Kidney (tissue), 13 donors: ENCODE measurements at regions not wholly inside any gene's neighbourhood (a gene's known extent, or its start where the extent isn't known, plus 50 kb on each side); places are given as distances from the start of the nearest gene placed in this dataset.

Source experiments
- DNase-seq, 5 donors: peaks; one replicate each; pipeline ENCODE4 v3.0.0-alpha.2; 2013 to 2020
- FAIRE-seq: peaks from 2 replicates; lab custom pipeline; 2012; peaks lifted over from hg19 to GRCh38; lab: Jason Lieb, UNC
- H3K27ac ChIP-seq, 2 donors: one replicate each; pipeline ENCODE4 v1.7.0; 2013; ENCODE audit warnings: low read depth in 2 of 2, low read length in 2 of 2, inconsistent platforms in 1 of 2
- H3K27me3 ChIP-seq: one replicate; pipeline ENCODE4 v1.7.1; 2013; ENCODE audit warnings: low read length, inconsistent platforms; ENCODE audit not compliant: control insufficient read depth, insufficient read depth
- H3K36me3 ChIP-seq, 3 donors: one replicate each; pipeline versions ENCODE4 v1.7.0 to v1.7.1; 2013; ENCODE audit warnings: low read length in 3 of 3, control low read depth in 1 of 3, inconsistent platforms in 1 of 3; ENCODE audit not compliant: insufficient read depth in 3 of 3, control insufficient read depth in 2 of 3
- H3K4me1 ChIP-seq, 3 donors: one replicate each; pipeline versions ENCODE4 v1.7.0 to v1.7.1; 2013; ENCODE audit warnings: low read length in 3 of 3, inconsistent platforms in 1 of 3, low read depth in 1 of 3; ENCODE audit not compliant: control insufficient read depth in 2 of 3, insufficient read depth in 2 of 3
- H3K4me3 ChIP-seq, 3 donors: one replicate each; pipeline versions ENCODE4 v1.7.0 to v1.8.1; 2013; ENCODE audit warnings: low read length in 3 of 3, control low read depth in 1 of 3, inconsistent platforms in 1 of 3
- H3K9ac ChIP-seq, 3 donors: one replicate each; pipeline versions ENCODE4 v1.7.0 to v1.7.1; 2013; ENCODE audit warnings: low read length in 3 of 3, control low read depth in 1 of 3, inconsistent platforms in 1 of 3
- H3K9me3 ChIP-seq, 3 donors: one replicate each; pipeline versions ENCODE4 v1.7.0 to v1.7.1; 2013; ENCODE audit warnings: low read length in 3 of 3, control low read depth in 1 of 3, inconsistent platforms in 1 of 3; ENCODE audit not compliant: control insufficient read depth in 2 of 3, insufficient read depth in 1 of 3
- intact Hi-C: fragments of 100-400 bp; cut with DNase I; formaldehyde crosslinking; loops from one replicate; pipeline ENCODE4 v1.11.1; 2022
- TF ChIP-seq, protein P1 (sequence below): IDR thresholded peaks from 3 replicates; pipeline ENCODE4 v1.5.1; 2012; ENCODE audit warnings: mild to moderate bottlenecking, moderate library complexity, borderline replicate concordance; ENCODE audit not compliant: insufficient read depth; ENCODE audit errors: extremely low read depth
- donor health status: control.
- donor health status: control.
- donor health status: control.
- donor health status: control.
- donor health status: control.
- donor health status: DM: yes; HTN: yes; CAD: no.
- donor health status: Normal renal cell carcinoma (clear cell type).

DNA sequence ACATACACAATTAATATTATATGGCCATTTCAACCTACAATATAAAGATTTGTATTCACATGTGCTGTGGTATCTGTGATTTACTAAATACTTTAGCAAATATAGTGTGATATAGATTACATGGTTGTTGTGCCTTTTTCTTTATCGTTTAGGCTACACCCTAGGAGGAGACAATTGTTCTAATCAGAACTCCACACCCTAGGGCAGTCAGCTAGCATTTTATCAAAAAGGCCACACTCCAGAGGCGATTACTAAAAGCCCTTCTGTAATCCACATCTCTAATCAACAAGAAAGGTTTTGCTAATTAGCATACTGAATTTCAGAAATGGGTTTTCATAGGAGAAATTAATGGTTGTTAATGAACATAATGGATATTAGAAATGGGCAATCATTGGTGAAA is 319.5 kb upstream of the NOCT start:
- Histone ChIP-seq H3K4me3 (no peak overlapping the region), H3K9ac (no peak overlapping the region), H3K27me3 (no peaks in the 10 kb centered on the region), H3K4me1 (no peaks in the 10 kb centered on the region), H3K9me3 (no peaks in the 10 kb centered on the region), H3K36me3 (no peaks in the 10 kb centered on the region), H3K27ac (no peak overlapping the region)
- intact Hi-C loops: no loop called here
- DNase-seq: no peak
- TF ChIP-seq, protein P1, sequence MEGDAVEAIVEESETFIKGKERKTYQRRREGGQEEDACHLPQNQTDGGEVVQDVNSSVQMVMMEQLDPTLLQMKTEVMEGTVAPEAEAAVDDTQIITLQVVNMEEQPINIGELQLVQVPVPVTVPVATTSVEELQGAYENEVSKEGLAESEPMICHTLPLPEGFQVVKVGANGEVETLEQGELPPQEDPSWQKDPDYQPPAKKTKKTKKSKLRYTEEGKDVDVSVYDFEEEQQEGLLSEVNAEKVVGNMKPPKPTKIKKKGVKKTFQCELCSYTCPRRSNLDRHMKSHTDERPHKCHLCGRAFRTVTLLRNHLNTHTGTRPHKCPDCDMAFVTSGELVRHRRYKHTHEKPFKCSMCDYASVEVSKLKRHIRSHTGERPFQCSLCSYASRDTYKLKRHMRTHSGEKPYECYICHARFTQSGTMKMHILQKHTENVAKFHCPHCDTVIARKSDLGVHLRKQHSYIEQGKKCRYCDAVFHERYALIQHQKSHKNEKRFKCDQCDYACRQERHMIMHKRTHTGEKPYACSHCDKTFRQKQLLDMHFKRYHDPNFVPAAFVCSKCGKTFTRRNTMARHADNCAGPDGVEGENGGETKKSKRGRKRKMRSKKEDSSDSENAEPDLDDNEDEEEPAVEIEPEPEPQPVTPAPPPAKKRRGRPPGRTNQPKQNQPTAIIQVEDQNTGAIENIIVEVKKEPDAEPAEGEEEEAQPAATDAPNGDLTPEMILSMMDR: no peak
- FAIRE-seq: no peak

GRCh38 chr4:138693526-138693925 is 322.1 kb upstream of the NOCT start:
- DNase-seq: no peak

DNA sequence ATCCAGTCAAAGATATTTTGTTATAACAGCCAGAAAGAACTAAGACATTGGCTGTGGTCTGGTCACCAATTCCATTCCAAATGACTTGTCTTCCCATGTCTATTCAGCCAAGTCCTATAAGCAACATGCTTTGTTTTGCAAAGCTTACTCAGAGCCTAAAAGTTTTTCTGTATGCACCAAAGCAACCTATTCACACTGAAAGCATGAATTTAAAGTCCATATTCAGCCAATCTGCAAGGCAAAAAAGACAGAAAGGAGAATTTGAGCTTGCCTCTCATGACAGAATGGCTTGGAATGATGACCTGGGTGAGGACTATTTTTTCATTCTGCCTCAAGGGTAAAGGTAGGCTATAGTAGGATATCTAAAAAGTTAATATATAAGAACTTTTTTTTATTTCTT is 323.2 kb upstream of the NOCT start:
- no peak for FAIRE-seq
- intact Hi-C loops: no loop called here
- Histone ChIP-seq H3K9ac (no peak overlapping the region), H3K27ac (no peak overlapping the region), H3K4me1 (no peaks in the 10 kb centered on the region), H3K36me3 (no peaks in the 10 kb centered on the region), H3K9me3 (no peaks in the 10 kb centered on the region), H3K27me3 (no peaks in the 10 kb centered on the region), H3K4me3 (no peak overlapping the region)
- TF ChIP-seq, protein P1: no peak
- DNase-seq: no peak

More at GRCh38 chr4:138693526-138693925, 322.1 kb upstream of the NOCT start:
- Histone ChIP-seq H3K27ac (no peak overlapping the region), H3K9ac (no peak overlapping the region), H3K4me3 (no peak overlapping the region), H3K36me3 (no peaks in the 10 kb centered on the region), H3K27me3 (no peaks in the 10 kb centered on the region), H3K4me1 (no peaks in the 10 kb centered on the region), H3K9me3 (no peaks in the 10 kb centered on the region)
- no peak for FAIRE-seq
- intact Hi-C loops: no loop called here
- TF ChIP-seq, protein P1: no peak

DNA sequence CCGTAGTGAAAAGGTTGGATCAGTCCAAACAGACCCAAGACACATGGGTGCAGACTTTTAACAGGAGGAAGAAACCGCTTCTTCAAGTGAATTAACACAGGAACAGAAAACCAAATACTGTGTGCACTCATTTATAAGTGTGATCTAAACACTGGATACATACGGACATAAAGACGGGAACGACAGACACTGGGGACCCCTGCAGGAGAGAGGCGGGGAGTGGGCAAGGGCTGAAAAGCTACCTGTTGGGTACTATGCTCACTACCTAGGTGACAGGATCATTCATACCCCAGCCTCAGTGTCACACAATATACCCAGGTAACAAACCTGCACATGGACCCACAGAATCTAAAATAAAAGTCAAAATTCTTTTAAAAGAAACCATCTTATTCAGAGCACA is 326.0 kb upstream of the NOCT start:
- Histone ChIP-seq H3K4me3 (no peak overlapping the region), H3K9ac (no peak overlapping the region), H3K27ac (no peak overlapping the region), H3K9me3 (no peaks in the 10 kb centered on the region), H3K4me1 (no peaks in the 10 kb centered on the region), H3K36me3 (no peaks in the 10 kb centered on the region), H3K27me3 (no peaks in the 10 kb centered on the region)
- intact Hi-C loops: no loop called here
- DNase-seq (no peak), FAIRE-seq (no peak)
- TF ChIP-seq, protein P1: no peak
